GM18519 (cell line): ENCODE measurements at regions not wholly inside any gene's neighbourhood (a gene's known extent, or its start where the extent isn't known, plus 50 kb on each side); places are given as distances from the start of the nearest gene placed in this dataset.

ENCODE experiments used
- ATAC-seq: cut with Tn5 transposase; IDR thresholded peaks from one replicate; pipeline ENCODE4 v1.9.1; 2021; ENCODE audit warnings: mild to moderate bottlenecking, moderate library complexity; ENCODE audit not compliant: unreplicated experiment, low FRiP score

DNA sequence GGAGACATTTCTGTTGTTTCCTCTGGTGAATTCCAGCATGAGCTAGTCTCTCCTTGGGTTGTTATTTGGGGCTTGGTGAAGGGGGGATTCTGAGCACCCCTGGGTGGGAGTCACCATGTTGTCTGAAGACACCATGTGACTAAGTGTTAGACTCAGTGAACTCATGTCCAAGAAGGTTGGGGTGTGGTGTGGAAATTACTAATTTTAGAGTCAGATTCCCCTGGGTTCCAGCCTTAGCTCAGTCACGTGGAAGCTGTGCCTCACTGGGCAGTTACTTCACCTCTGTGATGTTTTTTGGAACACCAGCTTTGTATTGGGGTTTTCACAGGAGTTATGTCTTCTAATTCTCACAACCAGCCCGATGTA is 171.5 kb downstream of the RPLP1 start:
- no peak for ATAC-seq

GRCh38 chr15:69624816-69625215 is 172.2 kb downstream of the RPLP1 start:
- no peak for ATAC-seq

GRCh38 chr15:69625328-69625727 is 172.7 kb downstream of the RPLP1 start:
- no peak for ATAC-seq

- ATAC-seq: no peak
Measured at GRCh38 chr15:69626095-69627066, 173.8 kb downstream of the RPLP1 start.

GRCh38 chr15:69627548-69628158 is 175.0 kb downstream of the RPLP1 start:
- ATAC-seq: no peak

DNA sequence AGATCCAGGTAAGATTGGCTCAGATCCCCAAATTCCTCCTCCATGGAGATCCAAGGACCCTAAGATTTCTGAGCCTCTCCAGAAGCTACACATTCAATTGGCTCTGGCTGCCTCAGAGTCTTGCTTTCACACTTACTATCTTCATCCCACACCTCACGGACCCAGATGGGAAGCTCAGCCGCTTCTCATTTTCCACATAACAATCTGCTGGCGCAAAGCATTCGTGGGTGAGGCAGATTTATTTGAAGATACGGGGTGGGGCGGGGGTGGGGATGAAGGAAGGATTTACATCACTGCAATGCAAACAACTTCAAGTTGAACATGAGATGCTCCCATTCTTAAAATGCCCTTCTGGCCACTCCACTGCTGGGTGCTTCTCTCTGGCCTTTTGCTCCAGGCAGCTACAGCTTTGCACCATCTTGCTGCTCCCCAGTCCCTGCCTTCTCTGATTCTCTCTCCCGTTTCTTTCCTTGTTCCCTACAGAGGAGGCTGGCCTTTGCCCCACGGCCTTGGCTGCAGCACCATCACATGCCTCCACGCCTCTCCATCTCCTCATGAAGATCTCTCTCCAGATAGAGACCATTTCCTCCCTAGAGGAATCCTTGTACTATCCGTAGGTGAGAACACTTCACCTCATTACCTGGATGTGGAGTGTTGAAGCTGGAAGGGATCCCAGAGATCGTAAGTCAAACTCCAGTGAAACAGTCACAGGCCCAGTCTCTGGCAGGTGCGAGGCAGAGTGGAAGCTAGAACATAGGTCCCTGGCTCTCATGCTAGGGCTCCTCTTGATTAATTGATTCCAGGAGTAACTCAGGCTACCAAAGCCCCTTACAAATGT is 175.9 kb downstream of the RPLP1 start:
- ATAC-seq: no peak

DNA sequence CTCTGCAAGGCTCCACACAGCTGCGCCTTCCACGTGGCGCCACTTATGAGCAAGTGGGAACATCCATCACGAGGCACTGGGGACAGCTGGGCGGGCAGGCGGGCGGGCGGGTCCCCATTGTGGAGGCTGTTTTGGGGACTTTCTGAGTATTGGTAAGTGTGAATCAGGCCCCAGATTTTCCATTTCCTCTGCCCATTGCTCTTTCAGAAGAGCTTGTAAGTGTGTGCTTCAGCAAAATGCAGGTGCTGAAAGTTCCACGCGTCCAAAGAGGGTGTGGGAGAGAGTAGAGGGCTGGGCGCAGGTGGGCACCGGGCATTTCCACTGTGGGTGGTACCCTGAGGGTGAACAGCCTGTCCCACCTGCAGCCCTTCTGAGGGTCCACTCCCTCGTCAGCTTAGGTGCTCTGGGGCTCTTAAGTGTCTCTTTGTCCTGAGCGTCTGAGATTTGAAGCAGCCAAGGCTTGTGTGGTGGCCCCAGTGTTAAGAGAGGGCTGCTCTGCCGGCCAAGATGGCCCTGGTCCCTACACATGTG is 177.1 kb downstream of the RPLP1 start:
- ATAC-seq: no peak

DNA sequence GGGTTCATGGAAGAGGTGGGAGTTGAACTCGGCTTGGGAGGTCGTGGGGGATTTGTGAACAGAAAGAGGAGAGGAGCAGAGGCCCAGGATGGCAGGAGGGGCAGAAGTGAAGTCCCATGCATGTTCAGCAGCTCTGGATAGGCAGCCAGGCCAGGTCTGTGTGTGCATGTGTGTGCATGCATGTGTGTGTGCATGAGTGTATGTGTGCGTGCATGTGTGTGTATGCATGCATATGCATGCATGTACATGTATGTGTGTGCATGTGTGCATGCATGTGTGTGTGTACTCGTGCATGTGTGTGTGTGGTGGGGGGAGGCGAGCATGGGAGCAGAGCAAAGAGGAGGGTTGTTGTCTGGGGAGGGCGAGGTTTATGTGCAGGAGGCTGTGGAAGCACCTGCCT is 178.4 kb downstream of the RPLP1 start:
- no peak for ATAC-seq

DNA sequence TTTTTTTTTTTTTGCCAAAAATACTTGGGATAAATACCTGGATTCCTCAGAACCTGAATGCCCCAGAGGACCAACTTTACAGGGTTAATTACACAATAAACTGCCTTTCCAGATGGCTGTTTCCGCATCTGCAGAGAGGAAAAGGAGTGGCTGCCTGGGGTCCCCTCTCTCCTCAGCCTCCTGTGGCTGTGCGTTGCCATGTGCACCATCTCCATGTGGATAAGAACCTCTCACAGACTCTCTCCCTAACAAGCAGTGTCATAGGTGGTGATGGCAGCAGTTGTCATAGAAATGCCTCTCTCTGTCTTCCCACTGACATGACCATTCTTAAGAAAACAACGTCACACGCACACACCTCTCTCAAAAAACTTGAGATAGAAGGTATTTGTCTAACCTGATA is 179.4 kb downstream of the RPLP1 start:
- ATAC-seq: no peak

GRCh38 chr15:69634860-69635259 is 182.2 kb downstream of the RPLP1 start:
- no peak for ATAC-seq

GRCh38 chr15:69636169-69636915 is 183.7 kb downstream of the RPLP1 start:
- no peak for ATAC-seq

DNA sequence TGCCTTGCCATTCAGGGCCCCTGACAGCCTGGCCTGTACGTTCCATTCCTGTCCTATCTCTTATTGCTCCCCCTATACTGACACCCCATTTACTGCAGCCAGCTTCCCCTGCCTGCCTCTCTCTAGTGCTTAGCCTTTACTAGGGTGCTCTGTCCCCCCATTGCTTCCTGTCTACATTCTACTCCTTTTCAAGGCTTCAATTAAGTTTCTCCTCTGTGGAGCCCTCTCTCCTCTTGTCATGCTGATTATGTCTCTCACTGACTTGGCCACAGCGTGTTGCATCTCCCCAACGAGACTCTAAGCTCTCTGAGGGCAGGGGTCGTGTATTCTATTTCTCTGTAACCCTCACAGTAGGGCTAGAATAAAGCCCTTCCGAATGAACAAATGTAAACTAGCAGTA is 185.2 kb downstream of the RPLP1 start:
- ATAC-seq: no peak

DNA sequence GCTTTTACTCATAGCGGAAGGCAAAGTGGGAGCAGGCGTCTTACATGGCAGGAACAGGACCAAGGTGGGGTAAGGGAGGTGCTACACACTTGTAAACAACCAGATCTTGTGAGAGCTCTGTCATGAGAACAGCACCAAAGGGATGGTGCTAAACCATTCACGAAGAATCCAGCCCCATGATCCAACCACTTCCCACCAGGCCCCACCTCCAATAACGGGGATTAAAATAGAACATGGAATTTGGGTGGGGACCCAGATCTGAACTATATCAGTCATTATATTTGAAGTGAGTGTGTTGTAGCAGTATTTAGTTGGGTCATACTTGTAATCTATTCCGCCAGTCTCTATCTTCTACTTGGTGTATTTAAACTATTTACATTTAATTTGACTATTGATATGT is 190.9 kb downstream of the RPLP1 start:
- no peak for ATAC-seq

DNA sequence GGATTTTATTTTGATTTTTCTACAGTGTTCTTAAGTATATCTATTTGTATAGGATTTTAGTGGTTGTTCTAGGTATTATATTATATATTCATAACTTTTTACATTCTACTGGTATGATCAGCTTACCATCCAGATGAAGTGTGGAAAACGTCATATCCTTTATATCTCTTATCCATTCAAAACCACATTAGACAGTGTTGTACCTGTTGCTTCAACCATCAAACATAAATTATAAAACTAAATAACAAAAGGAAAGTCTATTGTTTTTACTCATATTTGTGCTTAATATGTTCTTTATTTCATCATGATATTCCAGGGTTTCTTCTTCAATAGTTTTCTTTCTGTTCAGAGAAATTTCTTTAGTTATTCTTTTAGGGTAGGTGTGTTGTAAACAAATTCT is 191.4 kb downstream of the RPLP1 start:
- ATAC-seq: no peak

GRCh38 chr15:69644876-69645275 is 192.3 kb downstream of the RPLP1 start:
- no peak for ATAC-seq

DNA sequence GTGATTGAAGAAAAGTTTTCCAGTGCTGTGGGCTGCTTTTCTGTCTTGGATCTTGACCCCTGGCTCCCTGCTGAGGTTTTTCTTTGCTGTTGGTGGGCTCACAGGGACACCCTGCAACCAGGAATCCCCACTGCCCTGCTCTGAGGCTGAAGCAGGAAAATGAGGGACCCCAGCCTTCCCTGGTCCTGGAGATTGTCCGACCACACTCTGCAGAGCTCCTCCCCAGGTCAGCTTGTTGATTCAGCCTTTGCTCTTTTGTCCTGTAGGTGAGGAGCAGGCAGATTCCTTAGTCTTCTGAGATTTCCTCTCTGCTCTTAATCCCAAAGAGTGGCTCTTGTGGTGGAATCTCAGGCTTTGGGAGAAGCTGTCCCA is 194.5 kb downstream of the RPLP1 start:
- no peak for ATAC-seq

- ATAC-seq: no peak
Measured at GRCh38 chr15:69648212-69648611, 195.6 kb downstream of the RPLP1 start.

GRCh38 chr15:69648775-69649735 is 196.4 kb downstream of the RPLP1 start:
- no peak for ATAC-seq

DNA sequence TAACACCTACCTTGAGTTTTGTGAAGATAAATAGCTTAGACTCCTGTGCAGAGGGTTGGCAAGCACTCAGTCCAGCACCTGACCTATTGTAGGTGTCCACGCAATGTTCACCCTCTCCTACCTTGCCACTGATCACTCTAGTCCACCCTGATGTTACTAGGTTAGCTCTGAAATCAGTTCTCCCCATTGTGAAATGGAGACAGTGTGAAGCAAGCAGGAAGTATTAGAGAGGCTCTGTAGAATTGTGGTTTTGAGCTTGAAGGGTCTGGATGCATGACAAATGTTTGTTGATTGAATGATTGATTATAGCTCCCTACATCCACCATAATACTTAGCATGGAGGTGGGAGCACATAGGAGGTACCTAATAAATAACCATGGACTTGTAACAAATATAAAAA is 199.7 kb downstream of the RPLP1 start:
- no peak for ATAC-seq
